Esophagus (tissue), 2 donors: ENCODE measurements at regions not wholly inside any gene's neighbourhood (a gene's known extent, or its start where the extent isn't known, plus 50 kb on each side); places are given as distances from the start of the nearest gene placed in this dataset.

Experiments
- H3K27ac ChIP-seq, 2 donors: one replicate each; pipeline ENCODE4 v1.5.1; 2013; ENCODE audit warnings: low read depth in 2 of 2, mild to moderate bottlenecking in 2 of 2, inconsistent platforms in 1 of 2, low read length in 1 of 2, moderate library complexity in 1 of 2
- H3K27me3 ChIP-seq, 2 donors: one replicate each; pipeline ENCODE4 v1.6.1; 2013; ENCODE audit warnings: low read length in 2 of 2, control low read depth in 1 of 2, mild to moderate bottlenecking in 1 of 2; ENCODE audit not compliant: insufficient read depth in 2 of 2, control insufficient read depth in 1 of 2
- H3K36me3 ChIP-seq, 2 donors: one replicate each; pipeline ENCODE4 v1.6.1; 2013; ENCODE audit warnings: low read length in 1 of 2; ENCODE audit not compliant: control insufficient read depth in 2 of 2, insufficient read depth in 2 of 2
- H3K4me1 ChIP-seq, 2 donors: one replicate each; pipeline ENCODE4 v1.6.1; 2013; ENCODE audit warnings: low read length in 1 of 2; ENCODE audit not compliant: control insufficient read depth in 2 of 2, insufficient read depth in 2 of 2
- H3K4me3 ChIP-seq, 2 donors: one replicate each; pipeline ENCODE4 v1.5.1; 2013; ENCODE audit warnings: low read length in 2 of 2, mild to moderate bottlenecking in 2 of 2, low read depth in 1 of 2, moderate library complexity in 1 of 2
- H3K9me3 ChIP-seq, 2 donors: one replicate each; pipeline ENCODE4 v1.6.1; 2013; ENCODE audit warnings: mild to moderate bottlenecking in 2 of 2, low read depth in 1 of 2, low read length in 1 of 2, moderate library complexity in 1 of 2; ENCODE audit not compliant: control insufficient read depth in 2 of 2, insufficient read depth in 1 of 2
- WGBS, 2 donors: extraction: QIAGEN DNeasy Blood & Tissue Kit; methylation state at CpG; one replicate each; pipeline ENCODE4 v1.1.7; 2013; 5-methylcytosine and 5-hydroxymethylcytosine counted together
- donor health status: healthy with polysubstance abuse.
- donor health status: Bipolar disorder and iron deficiency.

- H3K9me3 ChIP-seq, result no peaks in the 10 kb centered on the region
- WGBS, 2 donors, result 91 to 92% methylated on average over 31 of the region's 31 CpGs
- H3K4me3 ChIP-seq, result no peak overlapping the region
- H3K36me3 ChIP-seq, result no peaks in the 10 kb centered on the region
- H3K4me1 ChIP-seq, result peaks cover 0 to 17% of the 10 kb centered on the region in 2 donors
- H3K27me3 ChIP-seq, result no peaks in the 10 kb centered on the region
- no peak overlapping the region for H3K27ac ChIP-seq
These were observed 84.8 kb downstream of the FOXL3 start for GRCh38 chr7:374706-375311.

GRCh38 chr7:375321-375831, 85.4 kb downstream of the FOXL3 start:
- no peak overlapping the region for H3K4me3 ChIP-seq
- H3K36me3 ChIP-seq, result no peaks in the 10 kb centered on the region
- no peaks in the 10 kb centered on the region for H3K9me3 ChIP-seq
- no peak overlapping the region for H3K27ac ChIP-seq
- peaks cover 0 to 20% of the 10 kb centered on the region in 2 donors for H3K4me1 ChIP-seq
- no peaks in the 10 kb centered on the region for H3K27me3 ChIP-seq
- 88 to 92% methylated on average over 32 of the region's 32 CpGs for WGBS, 2 donors

- Histone ChIP-seq H3K36me3 (no peaks in the 10 kb centered on the region), H3K4me3 (no peak overlapping the region), H3K27ac (no peak overlapping the region), H3K9me3 (no peaks in the 10 kb centered on the region), H3K27me3 (no peaks in the 10 kb centered on the region), H3K4me1 (peaks cover 0 to 23% of the 10 kb centered on the region in 2 donors)
- WGBS, 2 donors, result 38% methylated on average over 19 of the region's 19 CpGs
These were observed 85.9 kb downstream of the FOXL3 start for GRCh38 chr7:375901-376305.

GRCh38 chr7:376306-377079, 86.5 kb downstream of the FOXL3 start:
- Histone ChIP-seq H3K4me1 (peaks cover 0 to 26% of the 10 kb centered on the region in 2 donors), H3K9me3 (no peaks in the 10 kb centered on the region), H3K27ac (no peak overlapping the region), H3K36me3 (no peaks in the 10 kb centered on the region), H3K4me3 (no peak overlapping the region), H3K27me3 (no peaks in the 10 kb centered on the region)
- WGBS, 2 donors, result 54 to 62% methylated on average over 39 of the region's 39 CpGs

- H3K27me3 ChIP-seq, result no peaks in the 10 kb centered on the region
- no peak overlapping the region for H3K27ac ChIP-seq
- peaks cover 0 to 31% of the 10 kb centered on the region in 2 donors for H3K4me1 ChIP-seq
- H3K9me3 ChIP-seq, result no peaks in the 10 kb centered on the region
- no peak overlapping the region for H3K4me3 ChIP-seq
- WGBS, 2 donors, result 73 to 74% methylated on average over 34 to 35 of the region's 35 CpGs
- no peaks in the 10 kb centered on the region for H3K36me3 ChIP-seq
These were observed 87.4 kb downstream of the FOXL3 start for GRCh38 chr7:377080-378040.

GRCh38 chr7:378041-378420, 88.1 kb downstream of the FOXL3 start:
- no peak overlapping the region for H3K27ac ChIP-seq
- H3K4me3 ChIP-seq, result no peak overlapping the region
- no peaks in the 10 kb centered on the region for H3K36me3 ChIP-seq
- WGBS, 2 donors, result 87 to 88% methylated on average over 13 of the region's 13 CpGs
- no peaks in the 10 kb centered on the region for H3K27me3 ChIP-seq
- no peaks in the 10 kb centered on the region for H3K9me3 ChIP-seq
- peaks cover 0 to 31% of the 10 kb centered on the region in 2 donors for H3K4me1 ChIP-seq

GRCh38 chr7:378551-379455, 88.8 kb downstream of the FOXL3 start:
- H3K36me3 ChIP-seq, result no peaks in the 10 kb centered on the region
- H3K4me1 ChIP-seq, result peaks cover 0 to 31% of the 10 kb centered on the region in 2 donors
- no peak overlapping the region for H3K4me3 ChIP-seq
- no peaks in the 10 kb centered on the region for H3K9me3 ChIP-seq
- H3K27me3 ChIP-seq, result no peaks in the 10 kb centered on the region
- WGBS, 2 donors, result 77 to 82% methylated on average over 43 to 44 of the region's 44 CpGs
- H3K27ac ChIP-seq, result no peak overlapping the region

GRCh38 chr7:379456-380138, 89.6 kb downstream of the FOXL3 start:
- Histone ChIP-seq H3K27ac (no peak overlapping the region), H3K4me1 (peaks cover 0 to 31% of the 10 kb centered on the region in 2 donors)
- 33 to 39% methylated on average over 38 to 45 of the region's 45 CpGs for WGBS, 2 donors

More at GRCh38 chr7:379456-380138, 89.6 kb downstream of the FOXL3 start:
- H3K36me3 ChIP-seq, result no peaks in the 10 kb centered on the region
- no peaks in the 10 kb centered on the region for H3K27me3 ChIP-seq
- no peak overlapping the region for H3K4me3 ChIP-seq
- no peaks in the 10 kb centered on the region for H3K9me3 ChIP-seq
